ENCODE measurements at regions not wholly inside any gene's neighbourhood (a gene's known extent, or its start where the extent isn't known, plus 50 kb on each side); places are given as distances from the start of the nearest gene placed in this dataset.

DNA sequence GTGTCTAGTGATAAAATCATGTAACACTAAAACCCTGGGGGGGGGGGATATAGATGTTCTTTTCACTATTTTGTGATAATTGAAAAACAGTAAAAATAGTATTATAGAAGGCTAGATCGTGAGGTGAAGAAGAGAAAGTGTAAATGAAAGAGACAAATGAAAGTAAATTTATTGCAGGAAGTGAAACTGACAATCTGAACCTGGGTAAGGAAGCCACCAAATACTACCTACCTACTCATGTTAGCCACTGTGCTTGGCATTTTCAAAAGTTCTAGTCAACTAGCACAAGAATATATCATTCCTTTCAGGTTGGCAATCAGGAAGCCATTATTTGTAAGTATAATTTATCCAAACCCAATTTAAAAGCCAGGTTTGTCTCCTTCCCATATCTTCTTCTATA is 1366.1 kb downstream of the FAM133A start:
- ATAC-seq (no peak), DNase-seq (ENCODE audit: low spot score) (no peak), FAIRE-seq (no peak)
- H3K4me3 ChIP-seq (replicated peaks in 1 of 3; ENCODE audit: insufficient read depth in 1 of 3, low read depth in 2 of 3, low read length in 3 of 3), result no peak overlapping the region
- POLR2A ChIA-PET, result no interaction called here
- H3K4me2 ChIP-seq (ENCODE audit: low read depth, low read length), result no peak overlapping the region
- H3K9me3 ChIP-seq (ENCODE audit: low read length), result no peaks in the 10 kb centered on the region
- H3K9ac ChIP-seq (ENCODE audit: insufficient read depth, low read depth, low read length), result no peak overlapping the region
- in situ Hi-C loops (cut with HindIII; ENCODE audit: extremely low pct_ligation_motif_present, low pct_unique_long_range_greater_than_20kb) (no loop called here), intact Hi-C loops (cut with micrococcal nuclease; ENCODE audit: unreplicated experiment) (no loop called here)
- H3K27me3 ChIP-seq (ENCODE audit: control insufficient read depth in 1 of 2, insufficient read depth in 2 of 2, low read length in 2 of 2), result no peaks in the 10 kb centered on the region
- no peaks in the 10 kb centered on the region for H4K20me1 ChIP-seq (ENCODE audit: insufficient read depth, low read length)
- TF ChIP-seq BCL6 (CRISPR knock-in tag; IDR thresholded peaks at IDR 0.05), result no peak
- TF ChIP-seq ZNF879 (CRISPR knock-in tag; IDR thresholded peaks at IDR 0.05), result no peak
- no peak for TF ChIP-seq ZNF121 (CRISPR knock-in tag; IDR thresholded peaks at IDR 0.05)
- TF ChIP-seq, protein P1, sequence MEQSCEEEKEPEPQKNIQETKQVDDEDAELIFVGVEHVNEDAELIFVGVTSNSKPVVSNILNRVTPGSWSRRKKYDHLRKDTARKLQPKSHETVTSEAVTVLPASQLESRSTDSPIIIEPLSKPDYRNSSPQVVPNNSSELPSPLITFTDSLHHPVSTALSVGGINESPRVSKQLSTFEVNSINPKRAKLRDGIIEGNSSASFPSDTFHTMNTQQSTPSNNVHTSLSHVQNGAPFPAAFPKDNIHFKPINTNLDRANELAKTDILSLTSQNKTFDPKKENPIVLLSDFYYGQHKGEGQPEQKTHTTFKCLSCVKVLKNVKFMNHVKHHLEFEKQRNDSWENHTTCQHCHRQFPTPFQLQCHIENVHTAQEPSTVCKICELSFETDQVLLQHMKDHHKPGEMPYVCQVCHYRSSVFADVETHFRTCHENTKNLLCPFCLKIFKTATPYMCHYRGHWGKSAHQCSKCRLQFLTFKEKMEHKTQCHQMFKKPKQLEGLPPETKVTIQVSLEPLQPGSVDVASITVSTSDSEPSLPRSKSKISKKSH (CRISPR knock-in tag; IDR thresholded peaks at IDR 0.05; ENCODE audit: borderline replicate concordance), result no peak
- no peak for TF ChIP-seq ZNF816 (CRISPR knock-in tag; IDR thresholded peaks at IDR 0.05; ENCODE audit: borderline replicate concordance)
- no peak for TF ChIP-seq ZNF572 (CRISPR knock-in tag; IDR thresholded peaks at IDR 0.05)
- 0% methylated on average over 1 of the region's 1 CpG for WGBS (ENCODE audit: low lambda C conversion rate)
- no peak overlapping the region for H2AFZ ChIP-seq (ENCODE audit: low read length)
- H3K36me3 ChIP-seq (replicated peaks in 1 of 2; ENCODE audit: control insufficient read depth in 1 of 2, insufficient read depth in 2 of 2, low read length in 2 of 2), result no peaks in the 10 kb centered on the region
- no peaks in the 10 kb centered on the region for H3K4me1 ChIP-seq (ENCODE audit: insufficient read depth, low read length)
- CTCF ChIA-PET (ENCODE audit: low intra/inter-chr PET ratio, low total read pairs), result no interaction called here
- H3K27ac ChIP-seq (ENCODE audit: extremely low read length, insufficient read depth, low read length), result no peak overlapping the region
- no TSS peak for BruUV-seq (replicated peaks)
- H3K79me2 ChIP-seq (ENCODE audit: insufficient read depth, low read length), result no peaks in the 10 kb centered on the region

DNA sequence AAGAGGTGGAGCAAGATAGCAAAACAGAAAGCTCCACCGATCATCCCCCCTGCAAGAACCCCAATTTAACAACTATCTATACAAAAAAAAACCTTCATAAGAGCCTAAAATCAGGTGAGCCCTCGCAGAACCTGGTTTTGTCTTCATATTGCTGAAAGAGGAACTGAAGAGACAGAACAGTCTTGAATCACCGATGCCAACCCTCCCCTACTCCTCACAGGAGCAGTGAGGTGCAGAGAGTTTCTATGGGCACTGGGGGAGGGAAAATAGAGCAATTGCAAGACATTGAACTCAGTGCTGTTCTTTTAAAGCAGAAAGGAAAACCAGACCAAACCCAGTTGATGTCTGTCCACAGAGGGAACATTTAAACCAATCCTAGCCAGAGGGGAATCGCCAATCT is 1370.3 kb downstream of the FAM133A start:
- BruUV-seq (replicated peaks), result no TSS peak
- no peaks in the 10 kb centered on the region for H4K20me1 ChIP-seq (ENCODE audit: insufficient read depth, low read length)
- H3K79me2 ChIP-seq (ENCODE audit: insufficient read depth, low read length), result no peaks in the 10 kb centered on the region
- H3K4me3 ChIP-seq (replicated peaks in 1 of 3; ENCODE audit: insufficient read depth in 1 of 3, low read depth in 2 of 3, low read length in 3 of 3), result no peak overlapping the region
- no peaks in the 10 kb centered on the region for H3K9me3 ChIP-seq (ENCODE audit: low read length)
- WGBS (ENCODE audit: low lambda C conversion rate), result 5% methylated on average over 2 of the region's 4 CpGs
- no peaks in the 10 kb centered on the region for H3K4me1 ChIP-seq (ENCODE audit: insufficient read depth, low read length)
- DNase-seq (ENCODE audit: low spot score) (no peak), ATAC-seq (no peak), FAIRE-seq (no peak)
- in situ Hi-C loops (cut with HindIII; ENCODE audit: extremely low pct_ligation_motif_present, low pct_unique_long_range_greater_than_20kb) (no loop called here), intact Hi-C loops (cut with micrococcal nuclease; ENCODE audit: unreplicated experiment) (no loop called here)
- no peaks in the 10 kb centered on the region for H3K27me3 ChIP-seq (ENCODE audit: control insufficient read depth in 1 of 2, insufficient read depth in 2 of 2, low read length in 2 of 2)
- H3K27ac ChIP-seq (ENCODE audit: extremely low read length, insufficient read depth, low read length), result no peak overlapping the region
- H3K36me3 ChIP-seq (replicated peaks in 1 of 2; ENCODE audit: control insufficient read depth in 1 of 2, insufficient read depth in 2 of 2, low read length in 2 of 2), result no peaks in the 10 kb centered on the region
- CTCF ChIA-PET (ENCODE audit: low intra/inter-chr PET ratio, low total read pairs), result no interaction called here
- no peak overlapping the region for H3K4me2 ChIP-seq (ENCODE audit: low read depth, low read length)
- no peak overlapping the region for H3K9ac ChIP-seq (ENCODE audit: insufficient read depth, low read depth, low read length)
- POLR2A ChIA-PET, result no interaction called here
- H2AFZ ChIP-seq (ENCODE audit: low read length), result no peak overlapping the region
- TF ChIP-seq ZEB1 (IDR thresholded peaks at IDR 0.05; ENCODE audit: insufficient replicate concordance, low read depth) (no peak), ZBTB8A (CRISPR knock-in tag; IDR thresholded peaks at IDR 0.05; ENCODE audit: borderline replicate concordance, low read depth) (no peak), THYN1 (CRISPR knock-in tag; IDR thresholded peaks at IDR 0.05; ENCODE audit: borderline replicate concordance, low read depth) (no peak), ZC3H4 (CRISPR knock-in tag; IDR thresholded peaks at IDR 0.05; ENCODE audit: borderline replicate concordance) (no peak), ZXDC (CRISPR knock-in tag; IDR thresholded peaks at IDR 0.05) (no peak)
- TF ChIP-seq, protein P2, sequence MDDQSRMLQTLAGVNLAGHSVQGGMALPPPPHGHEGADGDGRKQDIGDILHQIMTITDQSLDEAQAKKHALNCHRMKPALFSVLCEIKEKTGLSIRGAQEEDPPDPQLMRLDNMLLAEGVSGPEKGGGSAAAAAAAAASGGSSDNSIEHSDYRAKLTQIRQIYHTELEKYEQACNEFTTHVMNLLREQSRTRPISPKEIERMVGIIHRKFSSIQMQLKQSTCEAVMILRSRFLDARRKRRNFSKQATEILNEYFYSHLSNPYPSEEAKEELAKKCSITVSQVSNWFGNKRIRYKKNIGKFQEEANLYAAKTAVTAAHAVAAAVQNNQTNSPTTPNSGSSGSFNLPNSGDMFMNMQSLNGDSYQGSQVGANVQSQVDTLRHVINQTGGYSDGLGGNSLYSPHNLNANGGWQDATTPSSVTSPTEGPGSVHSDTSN (CRISPR knock-in tag; IDR thresholded peaks at IDR 0.05; ENCODE audit: borderline replicate concordance), result no peak

Measured in HepG2 (cell line).